ENCODE measurements at regions not wholly inside any gene's neighbourhood (a gene's known extent, or its start where the extent isn't known, plus 50 kb on each side); places are given as distances from the start of the nearest gene placed in this dataset.

DNA sequence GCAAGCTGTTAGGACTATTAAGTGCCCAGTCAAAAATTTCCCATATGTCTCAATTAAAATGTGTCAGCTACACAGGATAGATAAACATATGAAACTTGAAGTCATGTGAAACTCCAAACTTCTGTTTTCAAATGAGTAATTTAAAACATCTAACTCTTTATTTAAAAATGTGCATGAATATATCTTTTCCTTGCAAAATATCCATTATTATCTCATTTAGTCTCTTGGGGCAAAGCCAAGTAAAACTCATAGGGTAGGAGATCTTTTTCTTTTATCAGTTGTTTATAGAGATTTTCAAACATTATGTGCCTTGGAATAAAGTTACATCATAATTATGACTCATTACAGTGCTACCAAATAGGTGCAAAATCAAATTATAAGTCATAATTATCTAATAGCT, 2020.1 kb upstream of the PRR20A start:
- TF ChIP-seq, protein P1, sequence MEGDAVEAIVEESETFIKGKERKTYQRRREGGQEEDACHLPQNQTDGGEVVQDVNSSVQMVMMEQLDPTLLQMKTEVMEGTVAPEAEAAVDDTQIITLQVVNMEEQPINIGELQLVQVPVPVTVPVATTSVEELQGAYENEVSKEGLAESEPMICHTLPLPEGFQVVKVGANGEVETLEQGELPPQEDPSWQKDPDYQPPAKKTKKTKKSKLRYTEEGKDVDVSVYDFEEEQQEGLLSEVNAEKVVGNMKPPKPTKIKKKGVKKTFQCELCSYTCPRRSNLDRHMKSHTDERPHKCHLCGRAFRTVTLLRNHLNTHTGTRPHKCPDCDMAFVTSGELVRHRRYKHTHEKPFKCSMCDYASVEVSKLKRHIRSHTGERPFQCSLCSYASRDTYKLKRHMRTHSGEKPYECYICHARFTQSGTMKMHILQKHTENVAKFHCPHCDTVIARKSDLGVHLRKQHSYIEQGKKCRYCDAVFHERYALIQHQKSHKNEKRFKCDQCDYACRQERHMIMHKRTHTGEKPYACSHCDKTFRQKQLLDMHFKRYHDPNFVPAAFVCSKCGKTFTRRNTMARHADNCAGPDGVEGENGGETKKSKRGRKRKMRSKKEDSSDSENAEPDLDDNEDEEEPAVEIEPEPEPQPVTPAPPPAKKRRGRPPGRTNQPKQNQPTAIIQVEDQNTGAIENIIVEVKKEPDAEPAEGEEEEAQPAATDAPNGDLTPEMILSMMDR (IDR thresholded peaks at IDR 0.05; ENCODE audit: extremely low read depth in 1 of 2, insufficient read depth in 1 of 2, low read depth in 1 of 2, low read length in 2 of 2) = no peak
- no peak for TF ChIP-seq POLR2A (IDR thresholded peaks at IDR 0.05; ENCODE audit: low read depth, low read length)
- no peak for TF ChIP-seq POLR2AphosphoS5 (IDR thresholded peaks at IDR 0.05; ENCODE audit: insufficient read depth, low read depth, low read length)
- no peak for TF ChIP-seq EZH2 (IDR thresholded peaks at IDR 0.05; ENCODE audit: borderline replicate concordance, low read depth, low read length, severe bottlenecking)
- no peak for TF ChIP-seq JUN (IDR thresholded peaks at IDR 0.05; ENCODE audit: borderline replicate concordance, insufficient read depth, insufficient read length, low read depth)
- TF ChIP-seq, protein P2, sequence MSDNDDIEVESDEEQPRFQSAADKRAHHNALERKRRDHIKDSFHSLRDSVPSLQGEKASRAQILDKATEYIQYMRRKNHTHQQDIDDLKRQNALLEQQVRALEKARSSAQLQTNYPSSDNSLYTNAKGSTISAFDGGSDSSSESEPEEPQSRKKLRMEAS (IDR thresholded peaks at IDR 0.05; ENCODE audit: insufficient read depth, insufficient read length) = no peak
